KMS-11 (cell line): ENCODE measurements at regions not wholly inside any gene's neighbourhood (a gene's known extent, or its start where the extent isn't known, plus 50 kb on each side); places are given as distances from the start of the nearest gene placed in this dataset.

Experiments
- H2AFZ ChIP-seq: fragments of 200-600 bp; sonication (generic); 2 replicates; pipeline ENCODE4 v1.6.1; 2016; ENCODE audit warnings: antibody characterized with exemption, mixed run types, low read depth
- H3K27ac ChIP-seq: fragments of 200-600 bp; sonication (generic); 2 replicates; pipeline ENCODE4 v1.6.1; 2016; ENCODE audit warnings: mild to moderate bottlenecking, mixed run types
- H3K27me3 ChIP-seq: fragments of 200-600 bp; sonication (generic); 2 replicates; pipeline ENCODE4 v1.6.1; 2017; ENCODE audit warnings: mild to moderate bottlenecking, low read depth, mixed run types, moderate library complexity; ENCODE audit not compliant: insufficient read depth
- H3K36me3 ChIP-seq: fragments of 200-600 bp; sonication (generic); 2 replicates; pipeline ENCODE4 v1.6.1; 2017; ENCODE audit warnings: mild to moderate bottlenecking, mixed run types; ENCODE audit not compliant: insufficient read depth
- H3K4me1 ChIP-seq: fragments of 200-600 bp; sonication (generic); 2 replicates; pipeline ENCODE4 v1.6.1; 2016; ENCODE audit warnings: mild to moderate bottlenecking, low read depth, mixed run types; ENCODE audit not compliant: poor library complexity, severe bottlenecking
- H3K4me2 ChIP-seq: fragments of 200-600 bp; sonication (generic); 2 replicates; pipeline ENCODE4 v1.7.0; 2016; ENCODE audit warnings: mild to moderate bottlenecking, mixed run types
- H3K4me3 ChIP-seq: fragments of 200-600 bp; sonication (generic); IDR thresholded peaks from 2 replicates; pipeline ENCODE4 v1.6.1; 2017; ENCODE audit warnings: low read depth, low read length, mixed read lengths; ENCODE audit not compliant: insufficient read depth
- H3K79me2 ChIP-seq: fragments of 200-600 bp; sonication (generic); 2 replicates; pipeline ENCODE4 v1.6.1; 2016; ENCODE audit warnings: low read depth, mixed run types; ENCODE audit not compliant: insufficient read depth
- H3K9ac ChIP-seq: fragments of 200-600 bp; sonication (generic); 2 replicates; pipeline ENCODE4 v1.6.1; 2016; ENCODE audit warnings: mild to moderate bottlenecking, mixed run types
- H4K20me1 ChIP-seq: fragments of 200-600 bp; sonication (generic); 2 replicates; pipeline ENCODE4 v1.6.1; 2016; ENCODE audit warnings: mild to moderate bottlenecking, mixed run types; ENCODE audit not compliant: insufficient read depth
- CTCF ChIP-seq: fragments of 200-600 bp; sonication (generic); conservative IDR thresholded peaks from 2 replicates; pipeline ENCODE4 v1.6.1; 2017; ENCODE audit warnings: low read depth, mild to moderate bottlenecking, antibody characterized with exemption, low read length, moderate library complexity, mixed read lengths

- no peak overlapping the region for H3K4me2 ChIP-seq
- no peaks in the 10 kb centered on the region for H3K79me2 ChIP-seq
- no peak overlapping the region for H3K27ac ChIP-seq
- no peak for TF ChIP-seq CTCF
- no peak overlapping the region for H3K9ac ChIP-seq
- H3K36me3 ChIP-seq: no peaks in the 10 kb centered on the region
- no peaks in the 10 kb centered on the region for H3K27me3 ChIP-seq
- no peaks in the 10 kb centered on the region for H4K20me1 ChIP-seq
- no peak overlapping the region for H2AFZ ChIP-seq
- H3K4me1 ChIP-seq: no peaks in the 10 kb centered on the region
- H3K4me3 ChIP-seq: no peak overlapping the region
Observed at GRCh38 chr15:47203993-47204392, 513.3 kb upstream of the SEMA6D start.

- no peak overlapping the region for H3K27ac ChIP-seq
- no peak for TF ChIP-seq CTCF
- H3K79me2 ChIP-seq: no peaks in the 10 kb centered on the region
- no peak overlapping the region for H3K9ac ChIP-seq
- no peaks in the 10 kb centered on the region for H3K27me3 ChIP-seq
- H3K4me1 ChIP-seq: no peaks in the 10 kb centered on the region
- H3K4me2 ChIP-seq: no peak overlapping the region
- H4K20me1 ChIP-seq: no peaks in the 10 kb centered on the region
- no peak overlapping the region for H2AFZ ChIP-seq
- H3K4me3 ChIP-seq: no peak overlapping the region
- no peaks in the 10 kb centered on the region for H3K36me3 ChIP-seq
Observed at GRCh38 chr15:47206358-47206978, 510.8 kb upstream of the SEMA6D start.

GRCh38 chr15:47209591-47209990, 507.7 kb upstream of the SEMA6D start:
- no peak for TF ChIP-seq CTCF
- no peak overlapping the region for H3K9ac ChIP-seq

GRCh38 chr15:47212222-47213010, 504.9 kb upstream of the SEMA6D start:
- Histone ChIP-seq H3K4me1 (no peaks in the 10 kb centered on the region), H3K9ac (no peak overlapping the region), H3K4me2 (no peak overlapping the region), H2AFZ (no peak overlapping the region), H4K20me1 (no peaks in the 10 kb centered on the region), H3K4me3 (no peak overlapping the region), H3K27ac (no peak overlapping the region), H3K79me2 (no peaks in the 10 kb centered on the region), H3K27me3 (no peaks in the 10 kb centered on the region), H3K36me3 (no peaks in the 10 kb centered on the region)
- TF ChIP-seq CTCF: no peak

More at GRCh38 chr15:47209591-47209990, 507.7 kb upstream of the SEMA6D start:
- H3K4me1 ChIP-seq: no peaks in the 10 kb centered on the region
- H2AFZ ChIP-seq: no peak overlapping the region
- H3K79me2 ChIP-seq: no peaks in the 10 kb centered on the region
- no peaks in the 10 kb centered on the region for H3K36me3 ChIP-seq
- no peaks in the 10 kb centered on the region for H3K27me3 ChIP-seq
- no peaks in the 10 kb centered on the region for H4K20me1 ChIP-seq
- H3K4me2 ChIP-seq: no peak overlapping the region
- H3K27ac ChIP-seq: no peak overlapping the region
- H3K4me3 ChIP-seq: no peak overlapping the region
